Suprapubic skin (tissue), 4 donors: ENCODE measurements at regions not wholly inside any gene's neighbourhood (a gene's known extent, or its start where the extent isn't known, plus 50 kb on each side); places are given as distances from the start of the nearest gene placed in this dataset.

Source experiments
- CTCF ChIP-seq, 2 donors: fragments of 200-600 bp in 1 of 2; fragments of 450-650 bp in 1 of 2; sonication (generic) in 1 of 2; IDR thresholded peaks; one replicate each; pipeline ENCODE4 v1.5.1; 2016 to 2019; ENCODE audit warnings: antibody characterized with exemption in 2 of 2, mild to moderate bottlenecking in 1 of 2, moderate library complexity in 1 of 2
- EP300 ChIP-seq: sonication (generic); formaldehyde crosslinking; IDR thresholded peaks from one replicate; pipeline ENCODE4 v1.6.1; 2017; ENCODE audit warnings: antibody characterized with exemption
- POLR2A ChIP-seq, 2 donors: fragments of 450-650 bp; IDR thresholded peaks; one replicate each; pipeline ENCODE4 v1.6.1; 2017; ENCODE audit warnings: antibody characterized with exemption in 2 of 2, mild to moderate bottlenecking in 2 of 2, moderate library complexity in 2 of 2
- POLR2AphosphoS5 ChIP-seq, 3 donors: sonication (generic); formaldehyde crosslinking; IDR thresholded peaks; one replicate each; pipeline ENCODE4 v1.6.1; 2017; ENCODE audit warnings: antibody characterized with exemption in 3 of 3

- no peak for TF ChIP-seq CTCF (IDR thresholded peaks at IDR 0.05)
- TF ChIP-seq POLR2A (IDR thresholded peaks at IDR 0.05), result no peak
- TF ChIP-seq POLR2AphosphoS5 (IDR thresholded peaks at IDR 0.05), result no peak
- TF ChIP-seq EP300, result no peak
These were observed 119.5 kb upstream of the RGS6 start for GRCh38 chr14:71812693-71813092.
